GM23248 (cell line): ENCODE measurements at regions not wholly inside any gene's neighbourhood (a gene's known extent, or its start where the extent isn't known, plus 50 kb on each side); places are given as distances from the start of the nearest gene placed in this dataset.

Experiments
- EZH2 ChIP-seq: fragments of 200-600 bp; sonication (generic); IDR thresholded peaks from 2 replicates; pipeline ENCODE4 v1.6.1; 2018; ENCODE audit warnings: antibody characterized with exemption, mild to moderate bottlenecking; ENCODE audit not compliant: insufficient read depth, poor library complexity, severe bottlenecking
- EZH2phosphoT487 ChIP-seq: fragments of 200-600 bp; sonication (generic); IDR thresholded peaks from 2 replicates; pipeline ENCODE4 v1.6.1; 2018; ENCODE audit warnings: antibody characterized with exemption, moderate library complexity, mild to moderate bottlenecking, low read depth; ENCODE audit not compliant: insufficient read depth

DNA sequence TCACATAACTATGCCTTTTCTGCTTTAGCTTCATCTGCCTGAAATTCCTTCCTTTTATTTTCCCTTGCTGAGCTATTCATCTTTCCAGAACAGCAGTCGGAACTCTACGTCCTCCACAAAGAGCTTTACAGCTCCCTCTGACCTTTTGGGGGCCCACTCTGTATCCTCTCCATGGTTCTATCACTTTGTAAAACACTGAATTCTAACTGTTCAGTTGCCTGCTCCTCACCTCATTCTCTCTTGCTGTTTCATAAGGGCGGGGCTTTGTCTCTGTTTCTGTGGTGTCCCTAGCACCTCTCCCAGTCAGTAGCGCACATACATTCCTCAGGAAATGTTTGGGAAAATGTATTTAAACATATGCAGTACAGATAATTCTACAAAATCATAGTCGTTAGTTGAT lies 737.0 kb downstream of the RAB28 start:
- TF ChIP-seq EZH2phosphoT487 (no peak), EZH2 (no peak)
